Tibial nerve (tissue), 4 donors: ENCODE measurements at regions not wholly inside any gene's neighbourhood (a gene's known extent, or its start where the extent isn't known, plus 50 kb on each side); places are given as distances from the start of the nearest gene placed in this dataset.

Experiments used
- DNase-seq, 2 donors: peaks; one replicate each; pipeline ENCODE4 v3.0.0-alpha.2; 2019; ENCODE audit warnings: low spot score in 2 of 2
- H3K27ac ChIP-seq, 4 donors: fragments of 200-600 bp; sonication (generic) in 3 of 4; one replicate each; pipeline ENCODE4 v1.5.1; 2017 to 2019; ENCODE audit warnings: mild to moderate bottlenecking in 1 of 4
- H3K27me3 ChIP-seq, 2 donors: fragments of 200-600 bp; sonication (generic) in 1 of 2; one replicate each; pipeline versions ENCODE4 v1.5.1 to v1.6.0; 2017 to 2019
- H3K36me3 ChIP-seq, 3 donors: fragments of 200-600 bp; sonication (generic); one replicate each; pipeline ENCODE4 v1.5.1; 2018 to 2019
- H3K4me1 ChIP-seq, 4 donors: fragments of 200-600 bp; sonication (generic) in 3 of 4; one replicate each; pipeline ENCODE4 v1.5.1; 2017 to 2019
- H3K4me3 ChIP-seq, 4 donors: fragments of 200-600 bp; sonication (generic) in 3 of 4; one replicate each; pipeline ENCODE4 v1.5.1; 2017 to 2019; ENCODE audit warnings: mild to moderate bottlenecking in 1 of 4, moderate library complexity in 1 of 4
- H3K9me3 ChIP-seq, 4 donors: fragments of 200-600 bp; sonication (generic) in 3 of 4; one replicate each; pipeline ENCODE4 v1.5.1; 2017 to 2019
- EP300 ChIP-seq, 2 donors: sonication (generic); formaldehyde crosslinking; IDR thresholded peaks; one replicate each; pipeline ENCODE4 v1.6.1; 2017; ENCODE audit warnings: antibody characterized with exemption in 2 of 2, mild to moderate bottlenecking in 1 of 2
- POLR2A ChIP-seq, 2 donors: fragments of 450-650 bp; IDR thresholded peaks; one replicate each; pipeline ENCODE4 v1.6.1; 2017; ENCODE audit warnings: antibody characterized with exemption in 2 of 2, mild to moderate bottlenecking in 2 of 2, moderate library complexity in 2 of 2
- WGBS, 2 donors: methylation state at CpG; one replicate each; pipeline ENCODE4 v1.1.5; 2018; 5-methylcytosine and 5-hydroxymethylcytosine counted together
- TF ChIP-seq, protein P1 (sequence below), 5 experiments: fragments of 200-600 bp in 3 of 5; fragments of 450-650 bp in 2 of 5; sonication (generic) in 3 of 5; IDR thresholded peaks; one replicate each; pipeline ENCODE4 v1.5.1; 2016 to 2019; ENCODE audit warnings: antibody characterized with exemption in 5 of 5, mild to moderate bottlenecking in 3 of 5, moderate library complexity in 2 of 5

DNA sequence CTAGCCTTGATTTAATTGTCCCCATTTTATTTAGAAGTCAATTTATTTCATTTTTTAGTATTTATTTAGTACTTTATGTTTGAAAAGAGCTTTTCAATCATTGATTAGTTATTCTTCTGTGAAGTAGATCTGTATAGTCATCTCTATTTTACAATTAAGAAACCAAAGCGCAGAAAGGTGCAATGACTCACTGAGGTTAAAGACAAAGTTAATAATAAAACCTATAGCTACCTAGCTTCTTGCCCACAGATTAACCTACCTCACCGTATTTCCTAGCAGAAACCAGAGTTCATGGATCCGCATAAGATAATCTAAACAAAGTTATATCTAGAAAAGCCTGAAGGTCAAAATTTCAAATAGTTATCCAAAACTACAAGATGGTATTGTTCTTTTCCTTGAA, 176.4 kb downstream of the GRIN2B start:
- DNase-seq: no peak
- Histone ChIP-seq H3K4me3 (no peak overlapping the region), H3K27ac (no peak overlapping the region), H3K27me3 (no peaks in the 10 kb centered on the region), H3K4me1 (no peaks in the 10 kb centered on the region), H3K36me3 (no peaks in the 10 kb centered on the region), H3K9me3 (no peaks in the 10 kb centered on the region)
- TF ChIP-seq EP300 (IDR thresholded peaks at IDR 0.05) (no peak), POLR2A (IDR thresholded peaks at IDR 0.05) (no peak)
- TF ChIP-seq, protein P1, sequence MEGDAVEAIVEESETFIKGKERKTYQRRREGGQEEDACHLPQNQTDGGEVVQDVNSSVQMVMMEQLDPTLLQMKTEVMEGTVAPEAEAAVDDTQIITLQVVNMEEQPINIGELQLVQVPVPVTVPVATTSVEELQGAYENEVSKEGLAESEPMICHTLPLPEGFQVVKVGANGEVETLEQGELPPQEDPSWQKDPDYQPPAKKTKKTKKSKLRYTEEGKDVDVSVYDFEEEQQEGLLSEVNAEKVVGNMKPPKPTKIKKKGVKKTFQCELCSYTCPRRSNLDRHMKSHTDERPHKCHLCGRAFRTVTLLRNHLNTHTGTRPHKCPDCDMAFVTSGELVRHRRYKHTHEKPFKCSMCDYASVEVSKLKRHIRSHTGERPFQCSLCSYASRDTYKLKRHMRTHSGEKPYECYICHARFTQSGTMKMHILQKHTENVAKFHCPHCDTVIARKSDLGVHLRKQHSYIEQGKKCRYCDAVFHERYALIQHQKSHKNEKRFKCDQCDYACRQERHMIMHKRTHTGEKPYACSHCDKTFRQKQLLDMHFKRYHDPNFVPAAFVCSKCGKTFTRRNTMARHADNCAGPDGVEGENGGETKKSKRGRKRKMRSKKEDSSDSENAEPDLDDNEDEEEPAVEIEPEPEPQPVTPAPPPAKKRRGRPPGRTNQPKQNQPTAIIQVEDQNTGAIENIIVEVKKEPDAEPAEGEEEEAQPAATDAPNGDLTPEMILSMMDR (IDR thresholded peaks at IDR 0.05): no peak
- WGBS, 2 donors: 59 to 64% methylated on average over 3 of the region's 3 CpGs

DNA sequence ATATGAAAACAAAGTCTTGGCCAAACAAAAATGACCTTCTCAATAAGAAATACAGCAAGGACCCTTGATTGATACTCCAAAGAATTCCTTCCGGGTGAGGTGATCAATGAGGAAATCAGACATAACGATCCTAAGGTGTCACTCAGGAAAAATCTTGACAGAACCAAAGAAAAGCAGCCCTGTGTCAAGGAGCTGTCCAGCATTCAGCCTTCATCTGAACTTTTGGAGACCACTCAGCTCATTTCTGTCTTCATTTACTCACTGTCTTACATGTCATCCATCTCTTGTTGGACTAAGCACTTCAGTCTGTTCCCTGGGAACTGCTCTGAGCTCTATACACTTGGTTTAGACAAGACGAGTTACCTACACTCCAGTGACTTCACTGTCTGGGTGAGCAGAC, 179.9 kb downstream of the GRIN2B start:
- Histone ChIP-seq H3K4me3 (no peak overlapping the region), H3K4me1 (no peaks in the 10 kb centered on the region), H3K9me3 (no peaks in the 10 kb centered on the region), H3K27ac (no peak overlapping the region), H3K27me3 (no peaks in the 10 kb centered on the region), H3K36me3 (no peaks in the 10 kb centered on the region)
- DNase-seq: no peak
- TF ChIP-seq EP300 (IDR thresholded peaks at IDR 0.05) (no peak), POLR2A (IDR thresholded peaks at IDR 0.05) (no peak)
- TF ChIP-seq, protein P1 (IDR thresholded peaks at IDR 0.05): no peak
- 81 to 84% methylated on average over 3 of the region's 3 CpGs for WGBS, 2 donors

DNA sequence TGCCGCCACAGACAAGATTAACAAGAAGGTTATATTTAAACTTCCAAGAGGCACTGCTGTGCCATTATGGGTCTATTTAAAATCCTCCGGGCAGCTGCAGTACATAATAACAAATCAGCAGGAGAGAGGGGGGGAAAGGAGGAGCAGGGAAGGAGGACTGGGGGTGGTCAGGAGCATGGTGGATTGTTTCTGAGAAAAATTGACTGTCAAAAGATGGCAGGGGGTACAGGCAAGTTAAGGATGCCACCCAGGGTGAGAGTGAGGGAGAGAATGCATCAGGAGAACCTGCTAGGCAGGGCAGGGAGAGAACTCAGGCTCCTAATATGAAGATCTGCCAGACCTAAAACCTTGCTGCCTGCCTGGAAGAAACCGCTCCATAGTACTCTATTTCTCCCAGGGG, 181.8 kb downstream of the GRIN2B start:
- Histone ChIP-seq H3K4me3 (no peak overlapping the region), H3K27me3 (no peaks in the 10 kb centered on the region), H3K36me3 (no peaks in the 10 kb centered on the region), H3K27ac (no peak overlapping the region), H3K4me1 (no peaks in the 10 kb centered on the region), H3K9me3 (no peaks in the 10 kb centered on the region)
- DNase-seq: no peak
- TF ChIP-seq, protein P1 (IDR thresholded peaks at IDR 0.05): no peak
- TF ChIP-seq POLR2A (IDR thresholded peaks at IDR 0.05): no peak
- TF ChIP-seq EP300 (IDR thresholded peaks at IDR 0.05): no peak
- WGBS, 2 donors: 46 to 52% methylated on average over 3 of the region's 3 CpGs

DNA sequence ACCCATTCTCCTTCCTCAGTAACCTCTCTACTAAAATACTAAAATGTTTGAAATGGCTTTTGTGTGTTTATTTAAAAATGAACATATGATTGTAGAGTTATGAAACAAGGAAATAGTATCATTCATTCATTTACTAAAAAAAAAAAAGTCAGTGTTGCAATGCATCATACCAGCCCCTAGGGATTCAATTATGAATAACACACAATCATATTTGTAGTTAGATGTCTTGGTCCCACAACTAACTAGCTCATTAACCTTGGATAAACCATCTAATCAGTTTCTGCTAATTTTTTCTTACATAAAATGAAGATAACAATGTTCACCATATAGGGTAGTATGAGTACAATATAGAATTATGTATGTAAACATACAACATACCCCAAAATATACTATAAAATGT, 183.2 kb downstream of the GRIN2B start:
- H3K36me3 ChIP-seq: no peaks in the 10 kb centered on the region
- H3K4me1 ChIP-seq: no peaks in the 10 kb centered on the region
- H3K27me3 ChIP-seq: no peaks in the 10 kb centered on the region
- TF ChIP-seq, protein P1 (IDR thresholded peaks at IDR 0.05): no peak
- no peak for TF ChIP-seq EP300 (IDR thresholded peaks at IDR 0.05)
- TF ChIP-seq POLR2A (IDR thresholded peaks at IDR 0.05): no peak
- DNase-seq: no peak
- H3K4me3 ChIP-seq: no peak overlapping the region
- no peaks in the 10 kb centered on the region for H3K9me3 ChIP-seq
- no peak overlapping the region for H3K27ac ChIP-seq

DNA sequence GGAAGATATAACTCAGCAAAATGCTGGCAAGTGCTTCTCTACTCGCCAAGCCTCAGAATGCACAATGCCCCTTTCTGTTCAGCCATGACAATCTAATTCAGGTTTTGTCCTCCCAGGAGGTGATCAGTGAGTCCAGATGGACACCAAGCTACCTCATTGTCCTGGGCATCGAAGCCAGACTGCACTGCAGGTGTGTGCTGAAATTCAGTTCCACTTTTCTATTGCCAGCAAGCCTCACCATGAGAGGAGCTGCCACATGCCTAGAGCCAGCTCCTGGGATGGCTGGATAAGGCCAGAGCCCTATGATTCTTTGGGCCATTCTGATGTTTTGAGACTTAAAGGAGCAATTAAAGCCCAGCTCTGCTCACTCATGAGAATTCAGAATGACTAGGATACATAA, 186.7 kb downstream of the GRIN2B start:
- H3K4me1 ChIP-seq: no peaks in the 10 kb centered on the region
- TF ChIP-seq EP300 (IDR thresholded peaks at IDR 0.05) (no peak), POLR2A (IDR thresholded peaks at IDR 0.05) (no peak)
- TF ChIP-seq, protein P1 (IDR thresholded peaks at IDR 0.05): no peak
- WGBS, 2 donors: 67 to 69% methylated on average over 2 of the region's 2 CpGs

More for the DNA sequence above, 186.7 kb downstream of the GRIN2B start:
- Histone ChIP-seq H3K27ac (no peak overlapping the region), H3K9me3 (no peaks in the 10 kb centered on the region), H3K27me3 (no peaks in the 10 kb centered on the region), H3K36me3 (no peaks in the 10 kb centered on the region), H3K4me3 (no peak overlapping the region)
- DNase-seq: no peak
